HepG2 (cell line): ENCODE measurements at regions not wholly inside any gene's neighbourhood (a gene's known extent, or its start where the extent isn't known, plus 50 kb on each side); places are given as distances from the start of the nearest gene placed in this dataset.

Experiments used
- FOSL2 ChIP-seq: sonication (generic); formaldehyde crosslinking; IDR thresholded peaks from 2 replicates; pipeline ENCODE4 v1.4.0; 2020; ENCODE audit warnings: missing genetic modification reagents
- FOXA1 ChIP-seq, 2 experiments: fragments of 450-650 bp in 1 of 2; sonication (generic) in 1 of 2; formaldehyde crosslinking in 1 of 2; IDR thresholded peaks; 2 replicates each; pipeline versions ENCODE4 v1.4.0 to v1.6.1; 2016 to 2020; ENCODE audit warnings: missing genetic modification reagents in 1 of 2
- FOXK1 ChIP-seq: sonication (generic); formaldehyde crosslinking; IDR thresholded peaks from 2 replicates; pipeline ENCODE4 v1.4.0; 2020; ENCODE audit warnings: low read depth, missing genetic modification reagents, borderline replicate concordance
- GATA4 ChIP-seq: sonication (generic); IDR thresholded peaks from 2 replicates; pipeline ENCODE4 v1.6.1; 2016; ENCODE audit warnings: antibody characterized with exemption, low read depth, borderline replicate concordance
- HDAC1 ChIP-seq: sonication (generic); formaldehyde crosslinking; IDR thresholded peaks from 2 replicates; pipeline ENCODE4 v1.5.1; 2020; ENCODE audit warnings: mild to moderate bottlenecking, missing genetic modification reagents
- HMGXB4 ChIP-seq, 2 experiments: sonication (generic) in 1 of 2; formaldehyde crosslinking in 1 of 2; IDR thresholded peaks; 2 replicates each; pipeline versions ENCODE4 v1.4.0 to v1.6.1; 2018 to 2020; ENCODE audit warnings: missing genetic modification reagents in 2 of 2, borderline replicate concordance in 1 of 2, low read depth in 1 of 2, mild to moderate bottlenecking in 1 of 2, missing biosample characterization in 1 of 2
- PHF5A ChIP-seq: IDR thresholded peaks from one replicate; pipeline ENCODE4 v1.6.1; 2018; ENCODE audit warnings: low read depth, missing genetic modification reagents; ENCODE audit not compliant: unreplicated experiment
- SAP130 ChIP-seq: IDR thresholded peaks from 2 replicates; pipeline ENCODE4 v1.6.1; 2016; ENCODE audit warnings: low read depth
- SIX1 ChIP-seq: sonication (generic); formaldehyde crosslinking; IDR thresholded peaks from 2 replicates; pipeline ENCODE4 v1.4.0; 2020; ENCODE audit warnings: missing genetic modification reagents, borderline replicate concordance
- TCF7 ChIP-seq: sonication (generic); IDR thresholded peaks from 2 replicates; pipeline ENCODE4 v1.6.1; 2016; ENCODE audit warnings: antibody characterized with exemption, low read depth
- ZKSCAN8 ChIP-seq: IDR thresholded peaks from 2 replicates; pipeline ENCODE4 v1.6.1; 2016; ENCODE audit warnings: borderline replicate concordance, missing genetic modification reagents, missing compliant biosample characterization
- ZNF232 ChIP-seq: sonication (generic); formaldehyde crosslinking; IDR thresholded peaks from 2 replicates; pipeline ENCODE4 v1.4.0; 2020; ENCODE audit warnings: missing genetic modification reagents, borderline replicate concordance
- ZNF234 ChIP-seq: sonication (generic); formaldehyde crosslinking; conservative IDR thresholded peaks from 2 replicates; pipeline ENCODE4 v1.5.1; 2020; ENCODE audit warnings: mild to moderate bottlenecking, missing genetic modification reagents
- ZNF609 ChIP-seq: sonication (generic); formaldehyde crosslinking; IDR thresholded peaks from 2 replicates; pipeline ENCODE4 v1.4.0; 2020; ENCODE audit warnings: mild to moderate bottlenecking, missing genetic modification reagents, borderline replicate concordance
- ZNF652 ChIP-seq: IDR thresholded peaks from 2 replicates; pipeline ENCODE4 v1.6.1; 2016; ENCODE audit warnings: low read depth, borderline replicate concordance
- ZNF800 ChIP-seq: sonication (generic); formaldehyde crosslinking; IDR thresholded peaks from 2 replicates; pipeline ENCODE4 v1.4.0; 2020; ENCODE audit warnings: missing genetic modification reagents
- TF ChIP-seq, protein P1 (sequence below): sonication (generic); formaldehyde crosslinking; IDR thresholded peaks from 2 replicates; pipeline ENCODE4 v1.8.0; 2022; ENCODE audit warnings: missing genetic modification reagents, mild to moderate bottlenecking, inconsistent platforms, borderline replicate concordance

DNA sequence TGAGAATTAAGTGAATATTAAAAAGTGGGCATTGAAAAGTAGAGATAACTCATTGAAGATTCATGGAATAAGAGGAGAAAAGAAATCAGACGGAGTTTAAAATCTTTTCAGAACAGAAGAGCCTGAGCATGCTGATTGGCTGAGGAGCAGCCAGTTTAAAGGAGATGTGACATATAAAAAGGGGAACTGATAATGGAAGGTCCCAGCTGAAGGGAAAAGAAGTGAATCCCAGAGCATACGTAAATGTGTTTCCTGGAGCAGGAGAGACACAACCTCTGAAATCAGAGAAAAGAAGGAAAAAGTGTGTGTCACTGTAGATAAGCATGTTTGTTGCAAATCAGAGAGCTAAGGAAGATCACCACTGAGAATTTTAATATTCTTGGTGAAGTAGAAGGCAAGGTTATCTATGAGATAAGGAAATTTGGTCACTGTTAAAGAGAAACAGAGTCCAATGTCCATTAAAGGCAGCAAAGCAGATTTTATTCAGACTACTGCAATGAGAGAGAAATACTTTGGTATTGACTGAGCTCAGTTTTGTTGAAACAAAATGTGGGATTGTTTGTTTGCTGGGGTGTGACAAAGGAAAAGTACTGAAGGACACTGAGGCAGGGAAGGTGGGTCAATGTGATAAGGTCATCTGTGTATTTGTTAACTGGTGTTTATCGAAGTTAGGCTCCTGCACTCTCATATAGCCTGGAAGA is 84.6 kb upstream of the WDR72 start (continued):
- TF ChIP-seq ZNF609 (CRISPR knock-in tag) (peak; percentile 64; the same call in 1 of the 2 replicates), ZNF232 (CRISPR knock-in tag) (0 out of 2 replicates have a peak, but pooled peaks have one; percentile 28), ZNF800 (CRISPR knock-in tag) (0 out of 2 replicates have a peak, but pooled peaks have one; percentile 64), SAP130 (CRISPR knock-in tag) (peak; percentile 70), GATA4 (peak; percentile 89), ZKSCAN8 (CRISPR knock-in tag) (peak; percentile 70; the same call in 1 of the 2 replicates), SIX1 (CRISPR knock-in tag) (peak; percentile 47; the same call in 1 of the 2 replicates), FOXK1 (peak; percentile 37; the same call in 1 of the 2 replicates), PHF5A (peak; percentile 64), FOSL2 (CRISPR knock-in tag) (peak; percentile 63), FOXA1 (IDR thresholded peaks at IDR 0.05) (0 out of 2 replicates have a peak, but pooled peaks have one; percentile 5), FOXA1 (CRISPR knock-in tag; IDR thresholded peaks at IDR 0.05) (peak; percentile 76), ZNF234 (no peak), ZNF652 (peak; percentile 28; the same call in 1 of the 2 replicates), HMGXB4 (CRISPR knock-in tag; IDR thresholded peaks at IDR 0.05; ENCODE audit: borderline replicate concordance in 1 of 2, low read depth in 1 of 2) (0 out of 4 replicates have a peak, but pooled peaks of 1 of the 2 experiments have one; percentile 20), TCF7 (peak; percentile 55), HDAC1 (peak; percentile 48; the same call in 1 of the 2 replicates)
- TF ChIP-seq, protein P1, sequence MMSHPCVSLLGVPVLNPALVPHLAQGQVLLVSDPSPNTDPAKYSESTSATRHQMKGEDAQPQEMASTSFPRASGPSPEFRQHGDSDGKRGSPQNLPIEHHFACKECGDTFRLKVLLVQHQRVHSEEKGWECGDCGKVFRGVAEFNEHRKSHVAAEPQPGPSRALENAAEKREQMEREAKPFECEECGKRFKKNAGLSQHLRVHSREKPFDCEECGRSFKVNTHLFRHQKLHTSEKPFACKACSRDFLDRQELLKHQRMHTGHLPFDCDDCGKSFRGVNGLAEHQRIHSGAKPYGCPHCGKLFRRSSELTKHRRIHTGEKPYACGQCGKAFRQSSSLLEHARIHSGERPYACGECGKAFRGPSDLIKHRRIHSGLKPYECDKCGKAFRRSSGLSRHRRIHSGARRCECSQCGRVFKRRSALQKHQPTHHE (CRISPR knock-in tag) = 0 out of 2 replicates have a peak, but pooled peaks have one; percentile 32
